ENCODE measurements at regions not wholly inside any gene's neighbourhood (a gene's known extent, or its start where the extent isn't known, plus 50 kb on each side); places are given as distances from the start of the nearest gene placed in this dataset.
"Not testable (repeated sequence)": the region's sequence is repeated elsewhere in the genome, so short reads cannot be mapped to it uniquely, and the experiment has no call there.

GRCh38 chr2:95721726-95722125 is 129.9 kb downstream of the TRIM43 start:
- Histone ChIP-seq H3K4me1 (no peaks in the 10 kb centered on the region), H3K9me3 (no peaks in the 10 kb centered on the region), H3K27ac (no peak overlapping the region), H3K4me3 (no peak overlapping the region), H3K27me3 (ENCODE audit: insufficient read depth in 3 of 3, low read length in 2 of 3) (no peaks in the 10 kb centered on the region), H3K36me3 (ENCODE audit: insufficient read depth in 1 of 2, low read depth in 1 of 2) (no peaks in the 10 kb centered on the region)
- TF ChIP-seq CTCF (IDR thresholded peaks at IDR 0.05), result no peak
- DNase-seq, result no peak
- intact Hi-C loops (cut with DNase I), result no loop called here
- no peak for ATAC-seq
- WGBS, 3 donors, result 88 to 93% (median 92%) methylated on average over 8 of the region's 8 CpGs

- intact Hi-C loops (cut with DNase I), result no loop called here
- Histone ChIP-seq H3K36me3 (ENCODE audit: insufficient read depth in 1 of 2, low read depth in 1 of 2) (no peaks in the 10 kb centered on the region), H3K4me1 (no peaks in the 10 kb centered on the region), H3K4me3 (no peak overlapping the region), H3K27me3 (ENCODE audit: insufficient read depth in 3 of 3, low read length in 2 of 3) (no peaks in the 10 kb centered on the region), H3K9me3 (no peaks in the 10 kb centered on the region), H3K27ac (no peak overlapping the region)
- ATAC-seq (no peak), DNase-seq (no peak)
- 67 to 71% (median 68%) methylated on average over 11 of the region's 11 CpGs for WGBS, 3 donors
- TF ChIP-seq CTCF (IDR thresholded peaks at IDR 0.05), result no peak
These were observed 130.4 kb downstream of the TRIM43 start for GRCh38 chr2:95722131-95722697.

- H3K27me3 ChIP-seq (ENCODE audit: insufficient read depth in 3 of 3, low read length in 2 of 3); H3K4me1 ChIP-seq; H3K9me3 ChIP-seq; DNase-seq; H3K36me3 ChIP-seq (ENCODE audit: insufficient read depth in 1 of 2, low read depth in 1 of 2); intact Hi-C loops (cut with DNase I); ATAC-seq; H3K4me3 ChIP-seq; H3K27ac ChIP-seq: not testable (repeated sequence)
- WGBS, 3 donors, result 76 to 80% (median 78%) methylated on average over 4 of the region's 4 CpGs
These were observed 131.9 kb downstream of the TRIM43 start for GRCh38 chr2:95723627-95724210.

- H3K27ac ChIP-seq; H3K9me3 ChIP-seq; H3K4me3 ChIP-seq; intact Hi-C loops (cut with DNase I); ATAC-seq; H3K36me3 ChIP-seq (ENCODE audit: insufficient read depth in 1 of 2, low read depth in 1 of 2); H3K27me3 ChIP-seq (ENCODE audit: insufficient read depth in 3 of 3, low read length in 2 of 3); H3K4me1 ChIP-seq; DNase-seq: not testable (repeated sequence)
- WGBS, 3 donors, result 53 to 70% (median 63%) methylated on average over 2 of the region's 2 CpGs
These were observed 133.4 kb downstream of the TRIM43 start for GRCh38 chr2:95725191-95725590.

- DNase-seq; H3K36me3 ChIP-seq (ENCODE audit: insufficient read depth in 1 of 2, low read depth in 1 of 2); H3K4me3 ChIP-seq; H3K27ac ChIP-seq; intact Hi-C loops (cut with DNase I); ATAC-seq; H3K9me3 ChIP-seq; H3K27me3 ChIP-seq (ENCODE audit: insufficient read depth in 3 of 3, low read length in 2 of 3); H3K4me1 ChIP-seq: not testable (repeated sequence)
- WGBS, 3 donors, result 88 to 100% (median 96%) methylated on average over 1 of the region's 1 CpG
These were observed 133.9 kb downstream of the TRIM43 start for GRCh38 chr2:95725677-95726076.

GRCh38 chr2:95727420-95727819 is 135.6 kb downstream of the TRIM43 start:
- H3K4me3 ChIP-seq; H3K36me3 ChIP-seq (ENCODE audit: insufficient read depth in 1 of 2, low read depth in 1 of 2); DNase-seq; H3K27ac ChIP-seq; H3K4me1 ChIP-seq; intact Hi-C loops (cut with DNase I); H3K9me3 ChIP-seq; H3K27me3 ChIP-seq (ENCODE audit: insufficient read depth in 3 of 3, low read length in 2 of 3); ATAC-seq: not testable (repeated sequence)
- 66 to 83% (median 80%) methylated on average over 5 of the region's 5 CpGs for WGBS, 3 donors

Data from psoas muscle (tissue), 7 donors.